ENCODE measurements at regions not wholly inside any gene's neighbourhood (a gene's known extent, or its start where the extent isn't known, plus 50 kb on each side); places are given as distances from the start of the nearest gene placed in this dataset.
"Not testable (repeated sequence)": the region's sequence is repeated elsewhere in the genome, so short reads cannot be mapped to it uniquely, and the experiment has no call there.

GRCh38 chr4:130028552-130028951 is 932.6 kb downstream of the C4orf33 start:
- no peak for TF ChIP-seq CTCF (conservative IDR thresholded peaks at IDR 0.05)
- no peak overlapping the region for H3K27ac ChIP-seq

- no peak for TF ChIP-seq CTCF (conservative IDR thresholded peaks at IDR 0.05)
- H3K27ac ChIP-seq = no peak overlapping the region
These were observed 933.5 kb downstream of the C4orf33 start for GRCh38 chr4:130029442-130029841.

- no peak overlapping the region for H3K27ac ChIP-seq
- TF ChIP-seq CTCF (conservative IDR thresholded peaks at IDR 0.05) = no peak
These were observed 935.9 kb downstream of the C4orf33 start for GRCh38 chr4:130031858-130032257.

GRCh38 chr4:130033657-130034056 is 937.7 kb downstream of the C4orf33 start:
- H3K27ac ChIP-seq = not testable (repeated sequence)

- no peak for TF ChIP-seq CTCF (conservative IDR thresholded peaks at IDR 0.05)
- H3K27ac ChIP-seq = no peak overlapping the region
These were observed 938.9 kb downstream of the C4orf33 start for GRCh38 chr4:130034876-130035275.

GRCh38 chr4:130035391-130035790 is 939.4 kb downstream of the C4orf33 start:
- H3K27ac ChIP-seq = no peak overlapping the region
- no peak for TF ChIP-seq CTCF (conservative IDR thresholded peaks at IDR 0.05)

- not testable (repeated sequence) for H3K27ac ChIP-seq
These were observed 941.9 kb downstream of the C4orf33 start for GRCh38 chr4:130037866-130038265.

GRCh38 chr4:130038540-130038939 is 942.6 kb downstream of the C4orf33 start:
- H3K27ac ChIP-seq = not testable (repeated sequence)

GRCh38 chr4:130043732-130044160 is 947.8 kb downstream of the C4orf33 start:
- no peak overlapping the region for H3K27ac ChIP-seq
- no peak for TF ChIP-seq CTCF (conservative IDR thresholded peaks at IDR 0.05)

Measured in VCaP (cell line).